ENCODE measurements at regions not wholly inside any gene's neighbourhood (a gene's known extent, or its start where the extent isn't known, plus 50 kb on each side); places are given as distances from the start of the nearest gene placed in this dataset.
"Not testable (repeated sequence)": the region's sequence is repeated elsewhere in the genome, so short reads cannot be mapped to it uniquely, and the experiment has no call there.

GRCh38 chr14:82636426-82636825 lies 1102.8 kb upstream of the SEL1L start:
- DNase-seq, result no peak

GRCh38 chr14:82641050-82641540 lies 1107.4 kb upstream of the SEL1L start:
- no peak for DNase-seq

GRCh38 chr14:82642425-82642824 lies 1108.8 kb upstream of the SEL1L start:
- no peak for DNase-seq

- DNase-seq, result no peak
Observed at GRCh38 chr14:82647088-82647810, 1113.6 kb upstream of the SEL1L start.

- no peak for DNase-seq
Observed at GRCh38 chr14:82655770-82656169, 1122.1 kb upstream of the SEL1L start.

GRCh38 chr14:82657186-82657675 lies 1123.6 kb upstream of the SEL1L start:
- DNase-seq, result no peak

GRCh38 chr14:82661258-82661657 lies 1127.6 kb upstream of the SEL1L start:
- no peak for DNase-seq

DNA sequence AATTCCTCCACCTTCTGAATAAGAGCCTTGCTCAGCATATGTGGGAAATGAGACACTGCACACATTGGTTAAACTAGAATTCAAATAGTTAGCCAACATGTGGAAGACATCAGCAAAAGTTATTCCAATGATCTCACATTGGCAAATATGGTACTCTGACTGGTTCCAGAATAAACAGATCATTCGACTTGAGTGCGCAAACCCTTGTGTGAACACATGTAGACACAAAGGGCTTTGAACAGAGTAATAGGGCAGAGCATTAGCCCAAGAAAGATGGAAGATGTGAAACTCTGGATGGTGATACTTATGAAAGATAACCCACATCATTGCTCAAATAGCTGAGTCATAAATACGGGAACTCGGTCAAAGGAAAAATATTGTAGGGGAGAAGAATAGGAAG lies 1133.4 kb upstream of the SEL1L start:
- DNase-seq, result no peak

DNA sequence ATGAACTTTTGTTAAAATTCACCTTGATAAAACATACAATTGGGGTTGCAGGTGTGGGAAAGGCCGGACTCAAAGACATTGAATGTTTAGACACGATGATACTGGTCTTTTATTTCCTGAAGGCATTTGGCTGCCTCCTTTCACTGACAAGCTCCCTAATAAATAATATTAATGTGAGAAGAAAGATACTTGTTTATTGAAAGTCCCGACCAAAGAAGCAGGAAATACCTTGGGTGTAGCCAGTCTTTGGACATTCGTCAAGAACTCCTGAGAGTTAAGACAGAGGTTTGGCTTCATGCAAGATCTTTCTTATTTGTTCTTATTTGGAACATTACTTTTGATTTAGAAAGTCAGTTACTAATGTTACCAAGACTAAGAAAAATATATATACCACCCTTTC lies 1133.8 kb upstream of the SEL1L start:
- no peak for DNase-seq

GRCh38 chr14:82676403-82676802 lies 1142.8 kb upstream of the SEL1L start:
- no peak for DNase-seq

GRCh38 chr14:82689948-82690347 lies 1156.3 kb upstream of the SEL1L start:
- DNase-seq, result no peak

- not testable (repeated sequence) for DNase-seq
Observed at GRCh38 chr14:82691191-82691590, 1157.5 kb upstream of the SEL1L start.

- no peak for DNase-seq
Observed at GRCh38 chr14:82694820-82695219, 1161.2 kb upstream of the SEL1L start.

DNA sequence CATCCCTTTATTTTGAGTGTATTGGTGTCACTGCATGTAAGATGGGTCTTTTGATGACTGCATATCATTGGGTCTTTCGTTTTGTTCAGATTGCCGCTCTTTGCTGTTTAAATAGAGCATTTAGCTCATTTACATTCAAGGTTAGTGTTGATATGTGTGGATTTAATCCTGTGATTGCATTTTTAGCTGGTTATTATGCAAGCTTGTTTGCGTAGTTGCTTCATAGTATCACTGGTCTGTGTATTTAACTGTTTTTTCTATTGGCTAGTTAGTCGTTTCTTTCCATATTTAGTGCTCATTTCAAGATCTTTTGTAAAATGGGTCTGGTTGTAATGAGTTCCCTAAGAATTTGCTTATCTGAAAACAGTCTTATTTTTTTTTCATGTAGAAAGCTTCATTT lies 1170.6 kb upstream of the SEL1L start:
- DNase-seq, result no peak

- DNase-seq, result no peak
Observed at GRCh38 chr14:82710267-82710841, 1176.7 kb upstream of the SEL1L start.

- DNase-seq, result no peak
Observed at GRCh38 chr14:82719617-82720016, 1186.0 kb upstream of the SEL1L start.

DNA sequence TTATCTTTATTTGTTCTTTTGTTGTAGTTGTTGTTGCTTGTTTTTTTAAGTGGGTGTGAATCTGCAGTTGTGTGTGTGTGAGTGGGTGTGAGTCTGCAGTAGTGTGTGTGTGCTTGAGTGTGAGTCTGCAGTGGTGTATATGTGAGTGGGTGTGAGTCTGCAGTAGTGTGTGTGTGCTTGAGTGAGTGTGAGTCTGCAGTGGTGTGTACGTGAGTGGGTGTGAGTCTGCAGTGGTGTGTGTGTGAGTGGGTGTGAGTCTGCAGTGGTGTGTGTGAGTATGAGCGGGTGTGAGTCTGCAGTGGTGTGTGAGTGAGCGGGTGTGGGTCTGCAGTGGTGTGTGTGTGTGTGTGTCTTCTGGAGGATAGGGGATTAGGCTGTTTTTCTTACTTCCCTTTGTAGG lies 1186.8 kb upstream of the SEL1L start:
- no peak for DNase-seq

GRCh38 chr14:82720946-82721345 lies 1187.3 kb upstream of the SEL1L start:
- DNase-seq, result no peak

DNA sequence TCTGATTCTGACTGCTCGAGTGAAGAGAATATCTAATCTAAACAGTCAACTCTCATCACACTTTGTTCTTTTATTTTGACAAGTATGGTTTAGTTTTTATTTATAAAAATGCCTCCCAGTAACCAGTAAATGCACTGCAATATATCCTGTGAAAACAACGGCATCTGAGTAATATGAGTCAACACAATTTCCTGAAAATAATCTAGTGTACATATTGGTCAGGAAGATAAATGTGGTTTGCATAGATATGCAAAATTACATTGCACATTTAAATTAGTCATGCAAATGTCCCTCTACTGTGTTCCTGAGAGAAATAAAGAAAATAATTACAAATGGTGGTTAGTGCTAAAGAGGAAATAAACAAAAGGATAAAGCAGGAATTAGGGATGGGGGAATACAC lies 1190.7 kb upstream of the SEL1L start:
- no peak for DNase-seq

GRCh38 chr14:82725213-82725612 lies 1191.6 kb upstream of the SEL1L start:
- DNase-seq, result no peak

- DNase-seq, result no peak
Observed at GRCh38 chr14:82731526-82731925, 1197.9 kb upstream of the SEL1L start.

DNA sequence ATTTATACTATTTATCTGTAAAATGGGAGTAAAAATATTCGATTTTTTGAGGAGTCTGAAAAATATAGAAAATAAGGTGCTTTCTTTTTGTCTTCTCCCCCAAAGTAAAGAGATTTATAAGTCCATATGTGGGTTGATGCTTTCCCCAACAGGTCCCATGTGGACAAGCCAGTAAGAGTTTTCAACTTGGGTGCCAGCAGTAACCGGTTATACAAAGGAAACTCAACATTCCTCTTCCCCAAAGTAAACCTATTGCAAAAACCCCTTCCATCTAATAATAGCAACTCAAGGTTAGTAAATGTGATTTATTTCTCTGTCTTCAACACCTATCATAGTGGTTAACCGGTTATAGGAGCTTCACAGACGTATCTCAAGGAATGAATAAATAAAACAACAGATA lies 1206.9 kb upstream of the SEL1L start:
- DNase-seq, result no peak

GRCh38 chr14:82755476-82755875 lies 1221.8 kb upstream of the SEL1L start:
- DNase-seq, result no peak

DNA sequence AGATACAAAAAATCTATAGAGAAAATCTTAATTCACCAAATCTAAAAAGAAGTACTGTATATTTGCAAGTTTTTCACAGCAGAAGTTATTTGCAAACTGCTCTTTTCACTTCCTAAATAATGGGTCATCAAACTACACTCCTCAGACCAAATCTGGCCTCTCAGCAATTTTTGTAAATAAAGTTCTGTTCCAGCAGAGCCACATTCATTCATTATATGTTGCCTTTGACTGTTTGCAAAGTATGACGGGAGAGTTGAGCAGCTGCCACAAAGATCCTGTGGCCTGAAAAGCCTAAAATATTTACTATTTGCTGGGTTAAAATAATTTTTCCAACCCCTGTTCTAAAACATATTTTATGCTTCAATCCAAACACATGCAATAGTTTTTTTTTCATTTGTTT lies 1222.3 kb upstream of the SEL1L start:
- no peak for DNase-seq

GRCh38 chr14:82757776-82758175 lies 1224.1 kb upstream of the SEL1L start:
- DNase-seq, result no peak

Data from activated CD8-positive, alpha-beta memory T cell treated with anti-CD3 and anti-CD28 coated beads for 24 hours (primary cell).